ENCODE measurements at regions not wholly inside any gene's neighbourhood (a gene's known extent, or its start where the extent isn't known, plus 50 kb on each side); places are given as distances from the start of the nearest gene placed in this dataset.

DNA sequence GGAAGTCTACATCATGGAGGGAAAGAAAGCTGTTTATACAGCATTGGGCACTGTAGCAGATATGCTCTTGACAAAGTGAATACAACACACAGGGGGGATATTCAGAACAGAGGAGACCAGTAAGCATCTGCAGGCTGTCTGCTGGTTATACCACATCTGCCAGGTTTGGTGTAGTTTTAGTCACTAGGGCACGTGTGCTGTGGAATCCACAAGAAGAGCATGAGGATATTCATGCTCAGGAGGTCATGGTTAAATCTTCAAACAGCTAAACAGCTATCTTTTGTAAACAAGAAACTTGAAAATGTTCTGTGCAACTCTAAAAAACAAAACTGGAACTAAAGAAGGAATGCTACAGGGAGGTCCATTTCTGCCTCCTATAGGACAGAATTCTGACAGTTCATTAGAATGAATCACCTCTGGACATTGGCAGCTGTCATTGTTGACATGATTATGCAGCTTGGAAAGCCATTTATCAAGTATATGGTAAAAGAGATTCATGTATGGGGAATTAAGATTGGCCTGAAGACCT, 175.8 kb downstream of the RCHY1 start (continued):
- TF ChIP-seq ZNF180 (CRISPR knock-in tag; IDR thresholded peaks at IDR 0.05; ENCODE audit: borderline replicate concordance, low read depth) (no peak), KAT2B (IDR thresholded peaks at IDR 0.05; ENCODE audit: borderline replicate concordance, low read depth, low read length) (no peak), ZNF282 (IDR thresholded peaks at IDR 0.05; ENCODE audit: partially characterized antibody) (no peak)
- TF ChIP-seq, protein P1, sequence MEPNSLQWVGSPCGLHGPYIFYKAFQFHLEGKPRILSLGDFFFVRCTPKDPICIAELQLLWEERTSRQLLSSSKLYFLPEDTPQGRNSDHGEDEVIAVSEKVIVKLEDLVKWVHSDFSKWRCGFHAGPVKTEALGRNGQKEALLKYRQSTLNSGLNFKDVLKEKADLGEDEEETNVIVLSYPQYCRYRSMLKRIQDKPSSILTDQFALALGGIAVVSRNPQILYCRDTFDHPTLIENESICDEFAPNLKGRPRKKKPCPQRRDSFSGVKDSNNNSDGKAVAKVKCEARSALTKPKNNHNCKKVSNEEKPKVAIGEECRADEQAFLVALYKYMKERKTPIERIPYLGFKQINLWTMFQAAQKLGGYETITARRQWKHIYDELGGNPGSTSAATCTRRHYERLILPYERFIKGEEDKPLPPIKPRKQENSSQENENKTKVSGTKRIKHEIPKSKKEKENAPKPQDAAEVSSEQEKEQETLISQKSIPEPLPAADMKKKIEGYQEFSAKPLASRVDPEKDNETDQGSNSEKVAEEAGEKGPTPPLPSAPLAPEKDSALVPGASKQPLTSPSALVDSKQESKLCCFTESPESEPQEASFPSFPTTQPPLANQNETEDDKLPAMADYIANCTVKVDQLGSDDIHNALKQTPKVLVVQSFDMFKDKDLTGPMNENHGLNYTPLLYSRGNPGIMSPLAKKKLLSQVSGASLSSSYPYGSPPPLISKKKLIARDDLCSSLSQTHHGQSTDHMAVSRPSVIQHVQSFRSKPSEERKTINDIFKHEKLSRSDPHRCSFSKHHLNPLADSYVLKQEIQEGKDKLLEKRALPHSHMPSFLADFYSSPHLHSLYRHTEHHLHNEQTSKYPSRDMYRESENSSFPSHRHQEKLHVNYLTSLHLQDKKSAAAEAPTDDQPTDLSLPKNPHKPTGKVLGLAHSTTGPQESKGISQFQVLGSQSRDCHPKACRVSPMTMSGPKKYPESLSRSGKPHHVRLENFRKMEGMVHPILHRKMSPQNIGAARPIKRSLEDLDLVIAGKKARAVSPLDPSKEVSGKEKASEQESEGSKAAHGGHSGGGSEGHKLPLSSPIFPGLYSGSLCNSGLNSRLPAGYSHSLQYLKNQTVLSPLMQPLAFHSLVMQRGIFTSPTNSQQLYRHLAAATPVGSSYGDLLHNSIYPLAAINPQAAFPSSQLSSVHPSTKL (CRISPR knock-in tag; IDR thresholded peaks at IDR 0.05): no peak
- TF ChIP-seq, protein P2, sequence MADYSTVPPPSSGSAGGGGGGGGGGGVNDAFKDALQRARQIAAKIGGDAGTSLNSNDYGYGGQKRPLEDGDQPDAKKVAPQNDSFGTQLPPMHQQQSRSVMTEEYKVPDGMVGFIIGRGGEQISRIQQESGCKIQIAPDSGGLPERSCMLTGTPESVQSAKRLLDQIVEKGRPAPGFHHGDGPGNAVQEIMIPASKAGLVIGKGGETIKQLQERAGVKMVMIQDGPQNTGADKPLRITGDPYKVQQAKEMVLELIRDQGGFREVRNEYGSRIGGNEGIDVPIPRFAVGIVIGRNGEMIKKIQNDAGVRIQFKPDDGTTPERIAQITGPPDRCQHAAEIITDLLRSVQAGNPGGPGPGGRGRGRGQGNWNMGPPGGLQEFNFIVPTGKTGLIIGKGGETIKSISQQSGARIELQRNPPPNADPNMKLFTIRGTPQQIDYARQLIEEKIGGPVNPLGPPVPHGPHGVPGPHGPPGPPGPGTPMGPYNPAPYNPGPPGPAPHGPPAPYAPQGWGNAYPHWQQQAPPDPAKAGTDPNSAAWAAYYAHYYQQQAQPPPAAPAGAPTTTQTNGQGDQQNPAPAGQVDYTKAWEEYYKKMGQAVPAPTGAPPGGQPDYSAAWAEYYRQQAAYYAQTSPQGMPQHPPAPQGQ (CRISPR knock-in tag; IDR thresholded peaks at IDR 0.05; ENCODE audit: borderline replicate concordance): no peak

DNA sequence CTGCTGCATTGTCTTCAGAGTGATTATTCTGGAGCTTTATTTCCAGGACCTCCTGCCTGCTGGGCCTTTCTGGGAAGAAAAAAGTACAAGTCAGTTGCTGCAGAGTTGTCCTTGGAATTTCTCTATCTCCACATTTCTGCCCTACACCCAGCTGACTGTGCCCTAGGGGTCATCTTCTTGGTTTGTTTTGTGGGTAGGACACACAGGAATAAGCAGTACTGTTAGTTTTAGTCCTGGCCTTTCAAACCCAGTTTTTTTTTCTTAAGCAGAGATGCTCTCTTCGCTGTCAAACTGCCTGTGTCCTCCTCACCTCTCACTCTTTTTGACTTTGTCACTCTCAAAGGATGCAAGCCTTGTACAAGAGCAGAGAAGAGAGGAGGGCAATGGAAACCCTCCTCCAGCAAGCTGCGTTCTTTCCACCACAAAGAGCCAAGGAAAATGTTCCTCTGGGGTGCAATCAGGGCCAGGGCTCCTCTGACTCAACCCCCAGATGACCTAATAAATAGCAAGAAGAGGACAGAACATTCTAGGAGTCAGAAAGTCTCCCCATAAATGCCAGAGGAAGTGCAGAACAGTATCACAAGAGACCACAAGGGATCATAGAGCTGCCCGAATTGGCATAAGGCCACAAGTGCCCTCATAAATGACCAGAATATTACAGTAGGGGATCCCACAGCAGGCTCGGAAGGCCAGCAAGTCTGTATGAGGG, 186.2 kb downstream of the RCHY1 start:
- POLR2A ChIA-PET: no interaction called here
- no peak for TF ChIP-seq ZNF776 (CRISPR knock-in tag; IDR thresholded peaks at IDR 0.05)
- TF ChIP-seq, protein P3, sequence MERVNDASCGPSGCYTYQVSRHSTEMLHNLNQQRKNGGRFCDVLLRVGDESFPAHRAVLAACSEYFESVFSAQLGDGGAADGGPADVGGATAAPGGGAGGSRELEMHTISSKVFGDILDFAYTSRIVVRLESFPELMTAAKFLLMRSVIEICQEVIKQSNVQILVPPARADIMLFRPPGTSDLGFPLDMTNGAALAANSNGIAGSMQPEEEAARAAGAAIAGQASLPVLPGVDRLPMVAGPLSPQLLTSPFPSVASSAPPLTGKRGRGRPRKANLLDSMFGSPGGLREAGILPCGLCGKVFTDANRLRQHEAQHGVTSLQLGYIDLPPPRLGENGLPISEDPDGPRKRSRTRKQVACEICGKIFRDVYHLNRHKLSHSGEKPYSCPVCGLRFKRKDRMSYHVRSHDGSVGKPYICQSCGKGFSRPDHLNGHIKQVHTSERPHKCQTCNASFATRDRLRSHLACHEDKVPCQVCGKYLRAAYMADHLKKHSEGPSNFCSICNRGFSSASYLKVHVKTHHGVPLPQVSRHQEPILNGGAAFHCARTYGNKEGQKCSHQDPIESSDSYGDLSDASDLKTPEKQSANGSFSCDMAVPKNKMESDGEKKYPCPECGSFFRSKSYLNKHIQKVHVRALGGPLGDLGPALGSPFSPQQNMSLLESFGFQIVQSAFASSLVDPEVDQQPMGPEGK (CRISPR knock-in tag; IDR thresholded peaks at IDR 0.05): no peak
- TF ChIP-seq, protein P4, sequence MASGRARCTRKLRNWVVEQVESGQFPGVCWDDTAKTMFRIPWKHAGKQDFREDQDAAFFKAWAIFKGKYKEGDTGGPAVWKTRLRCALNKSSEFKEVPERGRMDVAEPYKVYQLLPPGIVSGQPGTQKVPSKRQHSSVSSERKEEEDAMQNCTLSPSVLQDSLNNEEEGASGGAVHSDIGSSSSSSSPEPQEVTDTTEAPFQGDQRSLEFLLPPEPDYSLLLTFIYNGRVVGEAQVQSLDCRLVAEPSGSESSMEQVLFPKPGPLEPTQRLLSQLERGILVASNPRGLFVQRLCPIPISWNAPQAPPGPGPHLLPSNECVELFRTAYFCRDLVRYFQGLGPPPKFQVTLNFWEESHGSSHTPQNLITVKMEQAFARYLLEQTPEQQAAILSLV (CRISPR knock-in tag; IDR thresholded peaks at IDR 0.05; ENCODE audit: borderline replicate concordance): no peak

More for the DNA sequence above, 186.2 kb downstream of the RCHY1 start:
- no peak for FAIRE-seq
- CTCF ChIA-PET (ENCODE audit: low intra/inter-chr PET ratio, low total read pairs): no interaction called here
- no peaks in the 10 kb centered on the region for H3K27me3 ChIP-seq (ENCODE audit: control insufficient read depth in 1 of 2, insufficient read depth in 2 of 2, low read length in 2 of 2)
- H3K36me3 ChIP-seq (replicated peaks in 1 of 2; ENCODE audit: control insufficient read depth in 1 of 2, insufficient read depth in 2 of 2, low read length in 2 of 2): no peaks in the 10 kb centered on the region
- 0% methylated on average over 4 of the region's 4 CpGs for WGBS (ENCODE audit: low lambda C conversion rate)
- H4K20me1 ChIP-seq (ENCODE audit: insufficient read depth, low read length): no peaks in the 10 kb centered on the region
- no peak overlapping the region for H3K4me2 ChIP-seq (ENCODE audit: low read depth, low read length)
- H3K9ac ChIP-seq (ENCODE audit: insufficient read depth, low read depth, low read length): no peak overlapping the region
- intact Hi-C loops (cut with micrococcal nuclease; ENCODE audit: unreplicated experiment) (no loop called here), in situ Hi-C loops (cut with HindIII; ENCODE audit: extremely low pct_ligation_motif_present, low pct_unique_long_range_greater_than_20kb) (no loop called here)
- no peak overlapping the region for H2AFZ ChIP-seq (ENCODE audit: low read length)
- no peak overlapping the region for H3K27ac ChIP-seq (ENCODE audit: extremely low read length, insufficient read depth, low read length)
- DNase-seq (ENCODE audit: low spot score): no peak
- H3K4me1 ChIP-seq (ENCODE audit: insufficient read depth, low read length): no peaks in the 10 kb centered on the region
- no peak for ATAC-seq
- peaks cover 5% of the 10 kb centered on the region; the same call in 1 of the 2 replicates for H3K9me3 ChIP-seq (ENCODE audit: low read length)
- no peaks in the 10 kb centered on the region for H3K79me2 ChIP-seq (ENCODE audit: insufficient read depth, low read length)
- H3K4me3 ChIP-seq (replicated peaks in 1 of 3; ENCODE audit: insufficient read depth in 1 of 3, low read depth in 2 of 3, low read length in 3 of 3): no peak overlapping the region
- no TSS peak for BruUV-seq (replicated peaks)
